ENCODE measurements at regions not wholly inside any gene's neighbourhood (a gene's known extent, or its start where the extent isn't known, plus 50 kb on each side); places are given as distances from the start of the nearest gene placed in this dataset.
A peak's percentile ranks its signal among the peaks of the same experiment; 100 is the strongest.

DNA sequence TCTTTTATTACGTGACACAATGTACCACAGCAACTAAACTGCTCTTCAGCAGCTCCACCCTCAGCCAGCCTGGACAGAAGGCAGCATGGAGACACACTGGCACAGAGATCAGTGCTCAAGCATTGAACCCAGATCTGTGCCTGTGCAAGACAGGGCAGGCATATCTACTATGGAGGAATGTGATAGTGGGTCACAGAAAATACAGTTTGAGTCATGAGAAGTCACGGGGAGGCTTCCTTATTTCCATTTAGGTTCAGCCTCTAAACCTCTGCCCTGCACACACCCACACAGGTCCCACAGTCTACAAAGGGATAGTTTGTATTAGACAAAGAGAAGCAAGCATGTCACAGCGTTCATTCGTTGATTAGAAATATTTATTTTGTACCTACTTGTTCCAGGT, 187.4 kb upstream of the AGR3 start:
- no peaks in the 10 kb centered on the region for H4K20me1 ChIP-seq (ENCODE audit: insufficient read depth)
- in situ Hi-C loops (cut with MboI), result no loop called here
- H3K27ac ChIP-seq, result no peak overlapping the region
- H3K4me2 ChIP-seq (ENCODE audit: unreplicated experiment), result no peak overlapping the region
- no peaks in the 10 kb centered on the region for H3K27me3 ChIP-seq (replicated peaks; ENCODE audit: insufficient read depth)
- WGBS, 2 experiments (ENCODE audit: low coverage in 1 of 2, low lambda C conversion rate in 2 of 2, missing lambda C conversion rate in 2 of 2), result 94 to 96% methylated on average over 4 of the region's 4 CpGs
- H3K79me2 ChIP-seq (ENCODE audit: insufficient read depth), result no peaks in the 10 kb centered on the region
- H3F3A ChIP-seq (ENCODE audit: insufficient read depth), result no peaks in the 10 kb centered on the region
- no peak overlapping the region for H3K9ac ChIP-seq
- no peak for TF ChIP-seq EZH2phosphoT487 (IDR thresholded peaks at IDR 0.05; ENCODE audit: insufficient read depth, low read depth)
- no peak for TF ChIP-seq EZH2 (IDR thresholded peaks at IDR 0.05; ENCODE audit: insufficient read depth, poor library complexity, severe bottlenecking)
- no peak overlapping the region for H2AFZ ChIP-seq
- no peaks in the 10 kb centered on the region for H3K9me3 ChIP-seq (ENCODE audit: low read depth)
- no peaks in the 10 kb centered on the region for H3K9me2 ChIP-seq (ENCODE audit: insufficient read depth)
- no peaks in the 10 kb centered on the region for H3K4me1 ChIP-seq (ENCODE audit: insufficient read depth)
- DNase-seq, result no peak
- H3K4me3 ChIP-seq, result no peak overlapping the region
- H3K36me3 ChIP-seq (ENCODE audit: low read depth), result no peaks in the 10 kb centered on the region

DNA sequence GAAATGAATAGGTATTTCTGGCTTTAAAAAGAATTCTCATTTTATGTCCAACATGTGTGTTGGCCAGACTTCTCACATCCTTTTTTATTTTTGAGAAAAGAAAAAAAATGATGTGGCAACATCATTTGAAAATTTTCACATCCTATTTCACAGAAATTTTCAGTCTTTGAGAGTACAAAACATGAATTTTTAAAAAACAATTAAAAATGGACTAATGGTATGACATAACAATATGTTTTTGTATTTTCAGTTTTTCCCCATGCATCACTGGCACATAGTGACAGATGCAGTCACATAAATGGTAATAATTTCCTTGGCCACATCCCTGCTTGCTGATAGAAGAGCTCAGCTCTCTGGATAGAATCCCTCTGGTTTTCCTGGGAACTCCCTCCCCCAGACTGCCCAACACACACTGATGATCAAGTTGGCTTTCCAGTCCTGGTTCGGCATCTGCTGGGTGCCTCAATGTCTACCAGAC, 188.5 kb upstream of the AGR3 start:
- Histone ChIP-seq H3K27ac (no peak overlapping the region), H3K9me3 (ENCODE audit: low read depth) (no peaks in the 10 kb centered on the region), H3K4me2 (ENCODE audit: unreplicated experiment) (no peak overlapping the region), H4K20me1 (ENCODE audit: insufficient read depth) (no peaks in the 10 kb centered on the region), H2AFZ (no peak overlapping the region), H3K27me3 (replicated peaks; ENCODE audit: insufficient read depth) (no peaks in the 10 kb centered on the region), H3K79me2 (ENCODE audit: insufficient read depth) (no peaks in the 10 kb centered on the region), H3K4me1 (ENCODE audit: insufficient read depth) (no peaks in the 10 kb centered on the region), H3F3A (ENCODE audit: insufficient read depth) (no peaks in the 10 kb centered on the region), H3K9ac (no peak overlapping the region), H3K4me3 (no peak overlapping the region), H3K9me2 (ENCODE audit: insufficient read depth) (no peaks in the 10 kb centered on the region), H3K36me3 (ENCODE audit: low read depth) (no peaks in the 10 kb centered on the region)
- no peak for DNase-seq
- in situ Hi-C loops (cut with MboI), result no loop called here
- no peak for TF ChIP-seq EZH2 (IDR thresholded peaks at IDR 0.05; ENCODE audit: insufficient read depth, poor library complexity, severe bottlenecking)
- WGBS, 2 experiments (ENCODE audit: low coverage in 1 of 2, low lambda C conversion rate in 2 of 2, missing lambda C conversion rate in 2 of 2), result 21 to 31% methylated on average over 1 of the region's 1 CpG

DNA sequence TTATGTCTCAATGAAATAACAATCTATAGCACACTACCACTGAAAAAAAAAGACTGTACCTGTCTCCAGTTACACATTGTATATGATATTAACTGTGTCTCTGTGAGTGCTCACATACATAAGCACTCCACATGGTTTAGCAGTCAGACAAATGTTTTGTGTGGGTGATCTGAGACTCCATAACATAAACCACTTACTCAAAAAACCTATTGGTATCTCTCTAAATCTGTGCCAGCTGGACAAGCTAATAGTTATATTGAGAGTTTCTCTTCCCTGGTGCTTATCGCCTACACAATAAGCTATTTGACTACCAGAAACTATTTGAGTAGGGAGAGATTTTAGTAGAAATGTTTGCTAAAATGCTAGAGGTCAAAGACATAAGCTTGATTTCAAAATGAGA, 190.1 kb upstream of the AGR3 start:
- TF ChIP-seq EZH2 (IDR thresholded peaks at IDR 0.05; ENCODE audit: insufficient read depth, poor library complexity, severe bottlenecking), result no peak
- no peak for TF ChIP-seq EZH2phosphoT487 (IDR thresholded peaks at IDR 0.05; ENCODE audit: insufficient read depth, low read depth)
- Histone ChIP-seq H3K36me3 (ENCODE audit: low read depth) (no peaks in the 10 kb centered on the region), H4K20me1 (ENCODE audit: insufficient read depth) (no peaks in the 10 kb centered on the region), H3K9me2 (ENCODE audit: insufficient read depth) (no peaks in the 10 kb centered on the region), H3K9me3 (ENCODE audit: low read depth) (no peaks in the 10 kb centered on the region), H3K79me2 (ENCODE audit: insufficient read depth) (no peaks in the 10 kb centered on the region), H3F3A (ENCODE audit: insufficient read depth) (no peaks in the 10 kb centered on the region), H3K27ac (no peak overlapping the region), H3K4me2 (ENCODE audit: unreplicated experiment) (no peak overlapping the region), H3K9ac (no peak overlapping the region), H2AFZ (no peak overlapping the region), H3K4me1 (ENCODE audit: insufficient read depth) (no peaks in the 10 kb centered on the region), H3K4me3 (no peak overlapping the region), H3K27me3 (replicated peaks; ENCODE audit: insufficient read depth) (no peaks in the 10 kb centered on the region)
- 93 to 98% methylated on average over 1 of the region's 1 CpG for WGBS, 2 experiments (ENCODE audit: low coverage in 1 of 2, low lambda C conversion rate in 2 of 2, missing lambda C conversion rate in 2 of 2)
- in situ Hi-C loops (cut with MboI), result no loop called here
- DNase-seq, result no peak

DNA sequence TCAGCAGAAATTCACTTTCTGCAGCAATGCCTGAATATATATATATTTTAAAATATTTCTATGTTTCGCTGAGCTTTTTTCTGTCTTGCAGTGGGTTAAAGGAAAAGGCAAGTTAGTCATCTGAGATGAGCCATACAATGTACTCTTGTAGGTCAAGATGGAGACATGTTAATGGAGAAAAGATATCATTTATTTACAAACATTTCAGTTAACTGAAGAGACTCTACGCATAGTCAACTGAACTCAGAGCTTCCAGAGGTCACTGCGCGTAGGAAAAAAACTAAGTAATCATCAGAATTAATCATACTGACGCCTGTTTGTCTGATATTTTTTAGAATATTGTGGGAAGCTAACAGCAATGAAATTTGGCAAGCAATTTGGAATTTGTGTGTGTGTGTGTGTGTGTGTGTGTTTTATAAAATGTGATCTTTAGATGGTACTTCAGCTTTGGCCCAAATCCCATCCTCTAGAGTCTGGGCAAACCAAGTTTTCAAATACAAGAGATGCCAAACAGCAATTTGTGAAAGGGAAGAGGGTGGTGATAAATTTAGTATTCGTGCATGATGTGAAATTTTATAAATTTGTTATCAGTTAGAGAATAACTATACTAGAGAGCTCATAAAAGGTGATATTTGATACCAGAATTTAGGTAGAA, 193.9 kb upstream of the AGR3 start:
- H3K9me2 ChIP-seq (ENCODE audit: insufficient read depth), result no peaks in the 10 kb centered on the region
- H3K79me2 ChIP-seq (ENCODE audit: insufficient read depth), result no peaks in the 10 kb centered on the region
- no peaks in the 10 kb centered on the region for H3K4me1 ChIP-seq (ENCODE audit: insufficient read depth)
- DNase-seq, result peak; percentile 5
- H3K27me3 ChIP-seq (replicated peaks; ENCODE audit: insufficient read depth), result no peaks in the 10 kb centered on the region
- 70 to 77% methylated on average over 6 of the region's 6 CpGs for WGBS, 2 experiments (ENCODE audit: low coverage in 1 of 2, low lambda C conversion rate in 2 of 2, missing lambda C conversion rate in 2 of 2)
- no peaks in the 10 kb centered on the region for H4K20me1 ChIP-seq (ENCODE audit: insufficient read depth)
- H3K4me3 ChIP-seq, result no peak overlapping the region
- no peak for TF ChIP-seq EZH2 (IDR thresholded peaks at IDR 0.05; ENCODE audit: insufficient read depth, poor library complexity, severe bottlenecking)
- TF ChIP-seq EZH2phosphoT487 (IDR thresholded peaks at IDR 0.05; ENCODE audit: insufficient read depth, low read depth), result no peak
- H3K36me3 ChIP-seq (ENCODE audit: low read depth), result no peaks in the 10 kb centered on the region
- H3K4me2 ChIP-seq (ENCODE audit: unreplicated experiment), result no peak overlapping the region
- H3K27ac ChIP-seq, result no peak overlapping the region
- no peaks in the 10 kb centered on the region for H3K9me3 ChIP-seq (ENCODE audit: low read depth)
- no peak overlapping the region for H3K9ac ChIP-seq
- H3F3A ChIP-seq (ENCODE audit: insufficient read depth), result no peaks in the 10 kb centered on the region
- no peak overlapping the region for H2AFZ ChIP-seq
- in situ Hi-C loops (cut with MboI), result no loop called here

DNA sequence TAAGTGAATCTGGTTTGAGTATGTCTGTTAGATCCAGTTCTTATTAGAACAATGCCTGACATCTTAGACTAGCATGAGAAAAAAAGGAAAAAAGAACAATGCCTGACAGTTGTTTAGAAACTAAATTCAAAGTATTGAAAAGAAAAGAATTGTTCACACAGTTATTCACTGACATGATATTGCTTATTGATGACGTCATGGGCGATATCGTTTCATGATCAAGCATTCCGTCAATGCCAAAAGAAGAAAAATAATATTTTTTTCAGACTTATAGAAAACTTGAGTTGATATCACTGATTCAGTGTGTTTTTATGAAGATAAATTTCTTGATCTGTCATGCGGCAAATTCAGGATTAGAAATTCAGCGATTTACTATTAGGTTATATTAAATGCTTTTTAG, 196.5 kb upstream of the AGR3 start:
- Histone ChIP-seq H3K27me3 (replicated peaks; ENCODE audit: insufficient read depth) (no peaks in the 10 kb centered on the region), H3K4me3 (no peak overlapping the region), H3K4me1 (ENCODE audit: insufficient read depth) (no peaks in the 10 kb centered on the region), H3K36me3 (ENCODE audit: low read depth) (no peaks in the 10 kb centered on the region), H3K9me3 (ENCODE audit: low read depth) (no peaks in the 10 kb centered on the region), H3F3A (ENCODE audit: insufficient read depth) (no peaks in the 10 kb centered on the region), H3K27ac (no peak overlapping the region), H3K9me2 (ENCODE audit: insufficient read depth) (no peaks in the 10 kb centered on the region), H3K9ac (no peak overlapping the region), H4K20me1 (ENCODE audit: insufficient read depth) (no peaks in the 10 kb centered on the region), H3K4me2 (ENCODE audit: unreplicated experiment) (no peak overlapping the region), H3K79me2 (ENCODE audit: insufficient read depth) (no peaks in the 10 kb centered on the region), H2AFZ (no peak overlapping the region)
- no peak for TF ChIP-seq EZH2 (IDR thresholded peaks at IDR 0.05; ENCODE audit: insufficient read depth, poor library complexity, severe bottlenecking)
- no peak for TF ChIP-seq EZH2phosphoT487 (IDR thresholded peaks at IDR 0.05; ENCODE audit: insufficient read depth, low read depth)
- DNase-seq, result no peak
- WGBS, 2 experiments (ENCODE audit: low coverage in 1 of 2, low lambda C conversion rate in 2 of 2, missing lambda C conversion rate in 2 of 2), result 87 to 90% methylated on average over 6 of the region's 6 CpGs
- in situ Hi-C loops (cut with MboI), result no loop called here
